ENCODE measurements at regions not wholly inside any gene's neighbourhood (a gene's known extent, or its start where the extent isn't known, plus 50 kb on each side); places are given as distances from the start of the nearest gene placed in this dataset.

- Mint-ChIP-seq H3K27ac (ENCODE audit: unreplicated experiment) (no peak overlapping the region), H3K9me3 (ENCODE audit: low read depth, unreplicated experiment) (no peaks in the 10 kb centered on the region), H3K4me3 (ENCODE audit: low read depth, unreplicated experiment) (no peak overlapping the region), H3K4me1 (ENCODE audit: low read depth, unreplicated experiment) (no peaks in the 10 kb centered on the region), H3K27me3 (ENCODE audit: unreplicated experiment) (no peaks in the 10 kb centered on the region), H3K36me3 (ENCODE audit: insufficient read depth, unreplicated experiment) (no peaks in the 10 kb centered on the region)
- BruUV-seq (replicated peaks), result no TSS peak
- no peak for DNase-seq
- intact Hi-C loops (cut with micrococcal nuclease; ENCODE audit: unreplicated experiment), result no loop called here
- no peak for TF ChIP-seq CTCF (IDR thresholded peaks at IDR 0.05; ENCODE audit: unreplicated experiment)
- CTCF ChIA-PET, result no interaction called here
Measured at GRCh38 chr13:112012016-112012704, 54.8 kb upstream of the SOX1 start.

GRCh38 chr13:112012705-112013085, 54.3 kb upstream of the SOX1 start:
- intact Hi-C loops (cut with micrococcal nuclease; ENCODE audit: unreplicated experiment), result no loop called here
- no peak for DNase-seq
- Mint-ChIP-seq H3K27ac (ENCODE audit: unreplicated experiment) (no peak overlapping the region), H3K9me3 (ENCODE audit: low read depth, unreplicated experiment) (no peaks in the 10 kb centered on the region), H3K27me3 (ENCODE audit: unreplicated experiment) (no peaks in the 10 kb centered on the region), H3K4me3 (ENCODE audit: low read depth, unreplicated experiment) (no peak overlapping the region), H3K4me1 (ENCODE audit: low read depth, unreplicated experiment) (no peaks in the 10 kb centered on the region), H3K36me3 (ENCODE audit: insufficient read depth, unreplicated experiment) (no peaks in the 10 kb centered on the region)
- CTCF ChIA-PET, result no interaction called here
- TF ChIP-seq CTCF (IDR thresholded peaks at IDR 0.05; ENCODE audit: unreplicated experiment), result no peak
- BruUV-seq (replicated peaks), result no TSS peak

GRCh38 chr13:112013665-112014064, 53.3 kb upstream of the SOX1 start:
- Mint-ChIP-seq H3K4me3 (ENCODE audit: low read depth, unreplicated experiment) (no peak overlapping the region), H3K27ac (ENCODE audit: unreplicated experiment) (no peak overlapping the region), H3K9me3 (ENCODE audit: low read depth, unreplicated experiment) (peaks cover 1% of the 10 kb centered on the region), H3K4me1 (ENCODE audit: low read depth, unreplicated experiment) (no peaks in the 10 kb centered on the region), H3K27me3 (ENCODE audit: unreplicated experiment) (no peaks in the 10 kb centered on the region), H3K36me3 (ENCODE audit: insufficient read depth, unreplicated experiment) (no peaks in the 10 kb centered on the region)
- CTCF ChIA-PET, result no interaction called here
- no peak for DNase-seq
- BruUV-seq (replicated peaks), result no TSS peak
- no peak for TF ChIP-seq CTCF (IDR thresholded peaks at IDR 0.05; ENCODE audit: unreplicated experiment)
- intact Hi-C loops (cut with micrococcal nuclease; ENCODE audit: unreplicated experiment), result no loop called here

- Mint-ChIP-seq H3K27ac (ENCODE audit: unreplicated experiment) (no peak overlapping the region), H3K27me3 (ENCODE audit: unreplicated experiment) (no peaks in the 10 kb centered on the region), H3K4me3 (ENCODE audit: low read depth, unreplicated experiment) (no peak overlapping the region), H3K36me3 (ENCODE audit: insufficient read depth, unreplicated experiment) (no peaks in the 10 kb centered on the region), H3K4me1 (ENCODE audit: low read depth, unreplicated experiment) (no peaks in the 10 kb centered on the region), H3K9me3 (ENCODE audit: low read depth, unreplicated experiment) (peaks cover 3% of the 10 kb centered on the region)
- intact Hi-C loops (cut with micrococcal nuclease; ENCODE audit: unreplicated experiment), result no loop called here
- no peak for DNase-seq
- TF ChIP-seq CTCF (IDR thresholded peaks at IDR 0.05; ENCODE audit: unreplicated experiment), result no peak
- BruUV-seq (replicated peaks), result no TSS peak
- CTCF ChIA-PET, result no interaction called here
Measured at GRCh38 chr13:112014857-112015256, 52.1 kb upstream of the SOX1 start.

Measured in Calu3 (cell line).